HG03108 (cell line): ENCODE measurements at regions not wholly inside any gene's neighbourhood (a gene's known extent, or its start where the extent isn't known, plus 50 kb on each side); places are given as distances from the start of the nearest gene placed in this dataset.
"Not testable (repeated sequence)": the region's sequence is repeated elsewhere in the genome, so short reads cannot be mapped to it uniquely, and the experiment has no call there.

ENCODE experiments used
- ATAC-seq: cut with Tn5 transposase; IDR thresholded peaks from one replicate; pipeline ENCODE4 v1.9.1; 2021; ENCODE audit warnings: moderate library complexity; ENCODE audit not compliant: unreplicated experiment

GRCh38 chr12:47352067-47352466, 272.3 kb upstream of the AMIGO2 start:
- no peak for ATAC-seq

GRCh38 chr12:47351526-47351925, 271.8 kb upstream of the AMIGO2 start:
- ATAC-seq, result no peak

- no peak for ATAC-seq
These were observed 270.3 kb upstream of the AMIGO2 start for GRCh38 chr12:47350062-47350408.

- no peak for ATAC-seq
These were observed 269.6 kb upstream of the AMIGO2 start for GRCh38 chr12:47349137-47350061.

- ATAC-seq, result no peak
These were observed 268.4 kb upstream of the AMIGO2 start for GRCh38 chr12:47348206-47348605.

- ATAC-seq, result no peak
These were observed 266.7 kb upstream of the AMIGO2 start for GRCh38 chr12:47346251-47347019.

- no peak for ATAC-seq
These were observed 264.2 kb upstream of the AMIGO2 start for GRCh38 chr12:47343684-47344567.

GRCh38 chr12:47340411-47341015, 260.8 kb upstream of the AMIGO2 start:
- ATAC-seq, result no peak

- no peak for ATAC-seq
These were observed 257.8 kb upstream of the AMIGO2 start for GRCh38 chr12:47337581-47337980.

GRCh38 chr12:47333271-47333858, 253.6 kb upstream of the AMIGO2 start:
- not testable (repeated sequence) for ATAC-seq

GRCh38 chr12:47328831-47329545, 249.2 kb upstream of the AMIGO2 start:
- ATAC-seq, result no peak

- no peak for ATAC-seq
These were observed 246.4 kb upstream of the AMIGO2 start for GRCh38 chr12:47326190-47326589.

GRCh38 chr12:47323802-47324201, 244.0 kb upstream of the AMIGO2 start:
- no peak for ATAC-seq

- no peak for ATAC-seq
These were observed 241.7 kb upstream of the AMIGO2 start for GRCh38 chr12:47321436-47321835.

GRCh38 chr12:47319746-47320145, 240.0 kb upstream of the AMIGO2 start:
- no peak for ATAC-seq

GRCh38 chr12:47318963-47319362, 239.2 kb upstream of the AMIGO2 start:
- no peak for ATAC-seq

GRCh38 chr12:47317175-47317915, 237.6 kb upstream of the AMIGO2 start:
- ATAC-seq, result peak; percentile 50

GRCh38 chr12:47316609-47317049, 236.9 kb upstream of the AMIGO2 start:
- ATAC-seq, result no peak

- ATAC-seq, result no peak
These were observed 235.2 kb upstream of the AMIGO2 start for GRCh38 chr12:47314996-47315395.
